Ovary (tissue), 3 donors: ENCODE measurements at regions not wholly inside any gene's neighbourhood (a gene's known extent, or its start where the extent isn't known, plus 50 kb on each side); places are given as distances from the start of the nearest gene placed in this dataset.

Source experiments
- EP300 ChIP-seq: sonication (generic); formaldehyde crosslinking; IDR thresholded peaks from one replicate; pipeline ENCODE4 v1.6.1; 2017; ENCODE audit warnings: antibody characterized with exemption
- POLR2A ChIP-seq: fragments of 450-650 bp; IDR thresholded peaks from one replicate; pipeline ENCODE4 v1.6.1; 2017; ENCODE audit warnings: antibody characterized with exemption, mild to moderate bottlenecking, moderate library complexity
- TF ChIP-seq, protein P1 (sequence below), 3 donors: fragments of 450-650 bp in 2 of 3; fragments of 200-600 bp in 1 of 3; IDR thresholded peaks; one replicate each; pipeline versions ENCODE4 v1.5.1 to v1.8.0; 2016 to 2022; ENCODE audit warnings: antibody characterized with exemption in 3 of 3, mild to moderate bottlenecking in 1 of 3
- donor health status: DM: no; HTN: no; CAD: no.

DNA sequence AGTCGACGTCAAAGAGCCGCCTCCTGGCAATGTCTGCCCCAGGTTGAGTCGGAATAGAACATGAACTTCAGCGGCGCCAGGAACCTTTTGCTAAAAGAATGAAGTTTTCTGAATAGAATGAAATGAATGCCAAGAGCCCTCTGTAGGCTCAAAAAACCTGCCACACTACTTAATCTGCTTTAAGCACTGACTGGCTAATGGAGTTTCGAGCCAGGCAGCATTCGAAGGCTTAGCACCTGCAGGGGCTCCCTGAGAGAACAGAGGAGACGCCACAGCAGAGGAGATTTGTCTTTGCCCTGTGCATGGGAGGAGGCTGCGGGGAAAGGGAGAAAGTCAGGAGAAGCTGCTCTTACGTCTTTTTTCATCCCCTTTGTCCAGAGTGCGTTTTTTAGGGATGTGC is 641.7 kb downstream of the AJAP1 start:
- TF ChIP-seq POLR2A (no peak), EP300 (no peak)
- TF ChIP-seq, protein P1, sequence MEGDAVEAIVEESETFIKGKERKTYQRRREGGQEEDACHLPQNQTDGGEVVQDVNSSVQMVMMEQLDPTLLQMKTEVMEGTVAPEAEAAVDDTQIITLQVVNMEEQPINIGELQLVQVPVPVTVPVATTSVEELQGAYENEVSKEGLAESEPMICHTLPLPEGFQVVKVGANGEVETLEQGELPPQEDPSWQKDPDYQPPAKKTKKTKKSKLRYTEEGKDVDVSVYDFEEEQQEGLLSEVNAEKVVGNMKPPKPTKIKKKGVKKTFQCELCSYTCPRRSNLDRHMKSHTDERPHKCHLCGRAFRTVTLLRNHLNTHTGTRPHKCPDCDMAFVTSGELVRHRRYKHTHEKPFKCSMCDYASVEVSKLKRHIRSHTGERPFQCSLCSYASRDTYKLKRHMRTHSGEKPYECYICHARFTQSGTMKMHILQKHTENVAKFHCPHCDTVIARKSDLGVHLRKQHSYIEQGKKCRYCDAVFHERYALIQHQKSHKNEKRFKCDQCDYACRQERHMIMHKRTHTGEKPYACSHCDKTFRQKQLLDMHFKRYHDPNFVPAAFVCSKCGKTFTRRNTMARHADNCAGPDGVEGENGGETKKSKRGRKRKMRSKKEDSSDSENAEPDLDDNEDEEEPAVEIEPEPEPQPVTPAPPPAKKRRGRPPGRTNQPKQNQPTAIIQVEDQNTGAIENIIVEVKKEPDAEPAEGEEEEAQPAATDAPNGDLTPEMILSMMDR (IDR thresholded peaks at IDR 0.05): no peak
